Ascending aorta (tissue), 2 donors: ENCODE measurements at regions not wholly inside any gene's neighbourhood (a gene's known extent, or its start where the extent isn't known, plus 50 kb on each side); places are given as distances from the start of the nearest gene placed in this dataset.
"Not testable (repeated sequence)": the region's sequence is repeated elsewhere in the genome, so short reads cannot be mapped to it uniquely, and the experiment has no call there.

Experiments
- DNase-seq, 2 donors: peaks; one replicate each; pipeline ENCODE4 v3.0.0-alpha.2; 2019; ENCODE audit warnings: low spot score in 2 of 2
- H3K27ac ChIP-seq, 2 donors: fragments of 200-600 bp; sonication (generic); one replicate each; pipeline ENCODE4 v1.5.1; 2016 to 2017; ENCODE audit warnings: mild to moderate bottlenecking in 1 of 2
- H3K27me3 ChIP-seq: fragments of 200-600 bp; sonication (generic); one replicate; pipeline ENCODE4 v1.5.1; 2017
- H3K36me3 ChIP-seq, 2 donors: fragments of 200-600 bp; sonication (generic); one replicate each; pipeline ENCODE4 v1.5.1; 2016
- H3K4me1 ChIP-seq, 2 donors: fragments of 200-600 bp; sonication (generic); one replicate each; pipeline ENCODE4 v1.5.1; 2016 to 2017; ENCODE audit warnings: mild to moderate bottlenecking in 1 of 2
- H3K4me3 ChIP-seq, 2 donors: fragments of 200-600 bp; sonication (generic); one replicate each; pipeline ENCODE4 v1.5.1; 2016 to 2017; ENCODE audit warnings: mild to moderate bottlenecking in 1 of 2
- H3K9me3 ChIP-seq, 2 donors: fragments of 200-600 bp; sonication (generic); one replicate each; pipeline ENCODE4 v1.5.1; 2016
- CTCF ChIP-seq, 3 experiments: fragments of 200-600 bp in 2 of 3; fragments of 450-650 bp in 1 of 3; sonication (generic) in 2 of 3; IDR thresholded peaks; one replicate each; pipeline ENCODE4 v1.5.1; 2016 to 2019; ENCODE audit warnings: antibody characterized with exemption in 3 of 3, mild to moderate bottlenecking in 1 of 3, moderate library complexity in 1 of 3
- intact Hi-C: fragments of 100-400 bp; cut with DNase I; formaldehyde crosslinking; loops from one replicate; pipeline ENCODE4 v1.15.1; 2023

GRCh38 chr9:115340314-115340713 lies 222.4 kb upstream of the TNC start:
- no peak overlapping the region for H3K4me3 ChIP-seq
- peaks cover 0 to 8% of the 10 kb centered on the region in 2 donors for H3K9me3 ChIP-seq
- TF ChIP-seq CTCF (IDR thresholded peaks at IDR 0.05) = no peak
- no peak for DNase-seq
- intact Hi-C loops = loop anchor here (5.0 kb wide), 1 partner anchor 183 kb away; no protein-coding TSS in a partner anchor
- no peaks in the 10 kb centered on the region for H3K36me3 ChIP-seq
- no peak overlapping the region for H3K27ac ChIP-seq
- H3K4me1 ChIP-seq = peaks cover 0 to 12% of the 10 kb centered on the region in 2 donors
- H3K27me3 ChIP-seq = no peaks in the 10 kb centered on the region

- H3K27me3 ChIP-seq = no peaks in the 10 kb centered on the region
- H3K4me3 ChIP-seq = no peak overlapping the region
- peaks cover 0 to 12% of the 10 kb centered on the region in 2 donors for H3K4me1 ChIP-seq
- peak in 1 of 2 donors; percentile 86 for DNase-seq
- H3K36me3 ChIP-seq = no peaks in the 10 kb centered on the region
- no peak for TF ChIP-seq CTCF (IDR thresholded peaks at IDR 0.05)
- intact Hi-C loops = loop anchor here (5.0 kb wide), 1 partner anchor 184 kb away; no protein-coding TSS in a partner anchor
- H3K9me3 ChIP-seq = peaks cover 0 to 4% of the 10 kb centered on the region in 2 donors
- H3K27ac ChIP-seq = peak overlapping the region; percentile 51 to 62
These were observed 223.5 kb upstream of the TNC start for GRCh38 chr9:115341426-115341825.

- H3K36me3 ChIP-seq, DNase-seq, H3K9me3 ChIP-seq, H3K27ac ChIP-seq, intact Hi-C loops, H3K27me3 ChIP-seq, H3K4me3 ChIP-seq, H3K4me1 ChIP-seq: not testable (repeated sequence)
These were observed 229.8 kb upstream of the TNC start for GRCh38 chr9:115347776-115348175.

- intact Hi-C loops, H3K4me1 ChIP-seq, H3K4me3 ChIP-seq, H3K27me3 ChIP-seq, H3K27ac ChIP-seq, DNase-seq, H3K9me3 ChIP-seq, H3K36me3 ChIP-seq: not testable (repeated sequence)
These were observed 231.0 kb upstream of the TNC start for GRCh38 chr9:115348936-115349335.

- Histone ChIP-seq H3K4me3 (no peak overlapping the region), H3K27me3 (no peaks in the 10 kb centered on the region), H3K4me1 (no peaks in the 10 kb centered on the region), H3K9me3 (no peaks in the 10 kb centered on the region), H3K36me3 (no peaks in the 10 kb centered on the region), H3K27ac (no peak overlapping the region)
- DNase-seq = no peak
- no peak for TF ChIP-seq CTCF (IDR thresholded peaks at IDR 0.05)
- intact Hi-C loops = no loop called here
These were observed 231.6 kb upstream of the TNC start for GRCh38 chr9:115349542-115349941.

GRCh38 chr9:115350548-115350947 lies 232.6 kb upstream of the TNC start:
- Histone ChIP-seq H3K9me3 (no peaks in the 10 kb centered on the region), H3K4me1 (no peaks in the 10 kb centered on the region), H3K36me3 (no peaks in the 10 kb centered on the region), H3K27me3 (no peaks in the 10 kb centered on the region), H3K27ac (no peak overlapping the region), H3K4me3 (no peak overlapping the region)
- intact Hi-C loops = no loop called here
- no peak for TF ChIP-seq CTCF (IDR thresholded peaks at IDR 0.05)
- no peak for DNase-seq

- Histone ChIP-seq H3K36me3 (no peaks in the 10 kb centered on the region), H3K4me3 (no peak overlapping the region), H3K27ac (no peak overlapping the region), H3K4me1 (no peaks in the 10 kb centered on the region), H3K9me3 (no peaks in the 10 kb centered on the region), H3K27me3 (no peaks in the 10 kb centered on the region)
- no peak for TF ChIP-seq CTCF (IDR thresholded peaks at IDR 0.05)
- no peak for DNase-seq
- intact Hi-C loops = no loop called here
These were observed 235.7 kb upstream of the TNC start for GRCh38 chr9:115353681-115354080.
